ENCODE measurements at regions not wholly inside any gene's neighbourhood (a gene's known extent, or its start where the extent isn't known, plus 50 kb on each side); places are given as distances from the start of the nearest gene placed in this dataset.

DNA sequence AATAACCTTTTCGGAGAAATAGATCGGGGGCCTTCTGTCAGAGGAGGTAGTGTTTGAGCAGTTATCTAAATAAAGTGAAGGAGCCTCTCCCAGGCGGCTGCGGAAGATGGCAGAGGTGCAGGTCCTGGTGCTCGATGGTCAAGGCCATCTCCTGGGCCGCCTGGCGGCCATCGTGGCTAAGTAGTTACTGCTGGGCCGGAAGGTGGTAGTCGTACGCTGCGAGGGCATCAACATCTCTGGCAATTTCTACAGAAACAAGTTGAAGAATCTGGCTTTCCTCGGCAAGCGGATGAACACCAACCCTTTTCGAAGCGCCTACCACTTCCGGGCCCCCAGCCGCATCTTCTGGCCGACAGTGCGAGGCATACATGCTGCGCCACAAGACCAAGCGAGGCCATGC is 186.1 kb downstream of the KTN1 start:
- no peaks in the 10 kb centered on the region for H3K36me3 ChIP-seq (ENCODE audit: control insufficient read depth in 4 of 4, insufficient read depth in 3 of 4, low read depth in 1 of 4, low read length in 3 of 4)
- WGBS, result 95% methylated on average over 22 of the region's 22 CpGs
- H3K4me3 ChIP-seq (ENCODE audit: low read depth in 1 of 3, low read length in 3 of 3), result no peak overlapping the region
- no peak for DNase-seq (ENCODE audit: low spot score)
- H3K27ac ChIP-seq (ENCODE audit: low read depth in 1 of 2, low read length in 2 of 2), result no peak overlapping the region
- H3K27me3 ChIP-seq (ENCODE audit: control insufficient read depth in 4 of 4, insufficient read depth in 4 of 4, low read length in 3 of 4), result no peaks in the 10 kb centered on the region
- TF ChIP-seq, protein P1, sequence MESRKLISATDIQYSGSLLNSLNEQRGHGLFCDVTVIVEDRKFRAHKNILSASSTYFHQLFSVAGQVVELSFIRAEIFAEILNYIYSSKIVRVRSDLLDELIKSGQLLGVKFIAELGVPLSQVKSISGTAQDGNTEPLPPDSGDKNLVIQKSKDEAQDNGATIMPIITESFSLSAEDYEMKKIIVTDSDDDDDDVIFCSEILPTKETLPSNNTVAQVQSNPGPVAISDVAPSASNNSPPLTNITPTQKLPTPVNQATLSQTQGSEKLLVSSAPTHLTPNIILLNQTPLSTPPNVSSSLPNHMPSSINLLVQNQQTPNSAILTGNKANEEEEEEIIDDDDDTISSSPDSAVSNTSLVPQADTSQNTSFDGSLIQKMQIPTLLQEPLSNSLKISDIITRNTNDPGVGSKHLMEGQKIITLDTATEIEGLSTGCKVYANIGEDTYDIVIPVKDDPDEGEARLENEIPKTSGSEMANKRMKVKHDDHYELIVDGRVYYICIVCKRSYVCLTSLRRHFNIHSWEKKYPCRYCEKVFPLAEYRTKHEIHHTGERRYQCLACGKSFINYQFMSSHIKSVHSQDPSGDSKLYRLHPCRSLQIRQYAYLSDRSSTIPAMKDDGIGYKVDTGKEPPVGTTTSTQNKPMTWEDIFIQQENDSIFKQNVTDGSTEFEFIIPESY (IDR thresholded peaks at IDR 0.05), result no peak
- no peaks in the 10 kb centered on the region for H3K9me3 ChIP-seq (ENCODE audit: control insufficient read depth in 4 of 4, low read length in 3 of 4)
- H3K9ac ChIP-seq (ENCODE audit: low read depth in 1 of 2, low read length in 2 of 2), result no peak overlapping the region
- H3K4me1 ChIP-seq (ENCODE audit: control insufficient read depth in 4 of 4, insufficient read depth in 4 of 4, low read length in 3 of 4), result no peaks in the 10 kb centered on the region

GRCh38 chr14:55767286-55767685 is 187.3 kb downstream of the KTN1 start:
- Histone ChIP-seq H3K4me3 (ENCODE audit: low read depth in 1 of 3, low read length in 3 of 3) (no peak overlapping the region), H3K27ac (ENCODE audit: low read depth in 1 of 2, low read length in 2 of 2) (no peak overlapping the region), H3K4me1 (ENCODE audit: control insufficient read depth in 4 of 4, insufficient read depth in 4 of 4, low read length in 3 of 4) (no peaks in the 10 kb centered on the region), H3K9me3 (ENCODE audit: control insufficient read depth in 4 of 4, low read length in 3 of 4) (no peaks in the 10 kb centered on the region), H3K9ac (ENCODE audit: low read depth in 1 of 2, low read length in 2 of 2) (no peak overlapping the region), H3K36me3 (ENCODE audit: control insufficient read depth in 4 of 4, insufficient read depth in 3 of 4, low read depth in 1 of 4, low read length in 3 of 4) (no peaks in the 10 kb centered on the region), H3K27me3 (ENCODE audit: control insufficient read depth in 4 of 4, insufficient read depth in 4 of 4, low read length in 3 of 4) (no peaks in the 10 kb centered on the region)
- TF ChIP-seq HNF4A (conservative IDR thresholded peaks at IDR 0.05) (peak; percentile 16 to 21), RXRA (IDR thresholded peaks at IDR 0.05) (no peak)
- DNase-seq (ENCODE audit: low spot score), result no peak
- WGBS, result 64% methylated on average over 2 of the region's 2 CpGs

- H3K4me3 ChIP-seq (ENCODE audit: low read depth in 1 of 3, low read length in 3 of 3), result no peak overlapping the region
- no peak for DNase-seq (ENCODE audit: low spot score)
- WGBS, result 95% methylated on average over 3 of the region's 3 CpGs
- H3K9me3 ChIP-seq (ENCODE audit: control insufficient read depth in 4 of 4, low read length in 3 of 4), result no peaks in the 10 kb centered on the region
- no peaks in the 10 kb centered on the region for H3K36me3 ChIP-seq (ENCODE audit: control insufficient read depth in 4 of 4, insufficient read depth in 3 of 4, low read depth in 1 of 4, low read length in 3 of 4)
- H3K4me1 ChIP-seq (ENCODE audit: control insufficient read depth in 4 of 4, insufficient read depth in 4 of 4, low read length in 3 of 4), result no peaks in the 10 kb centered on the region
- no peak for TF ChIP-seq FOXA2 (IDR thresholded peaks at IDR 0.05)
- no peak for TF ChIP-seq HNF4A (conservative IDR thresholded peaks at IDR 0.05)
- TF ChIP-seq RAD21 (IDR thresholded peaks at IDR 0.05), result no peak
- no peak for TF ChIP-seq NR2F2 (IDR thresholded peaks at IDR 0.05)
- no peak for TF ChIP-seq REST (IDR thresholded peaks at IDR 0.05)
- TF ChIP-seq FOXA1 (IDR thresholded peaks at IDR 0.05), result no peak
- TF ChIP-seq, protein P2, sequence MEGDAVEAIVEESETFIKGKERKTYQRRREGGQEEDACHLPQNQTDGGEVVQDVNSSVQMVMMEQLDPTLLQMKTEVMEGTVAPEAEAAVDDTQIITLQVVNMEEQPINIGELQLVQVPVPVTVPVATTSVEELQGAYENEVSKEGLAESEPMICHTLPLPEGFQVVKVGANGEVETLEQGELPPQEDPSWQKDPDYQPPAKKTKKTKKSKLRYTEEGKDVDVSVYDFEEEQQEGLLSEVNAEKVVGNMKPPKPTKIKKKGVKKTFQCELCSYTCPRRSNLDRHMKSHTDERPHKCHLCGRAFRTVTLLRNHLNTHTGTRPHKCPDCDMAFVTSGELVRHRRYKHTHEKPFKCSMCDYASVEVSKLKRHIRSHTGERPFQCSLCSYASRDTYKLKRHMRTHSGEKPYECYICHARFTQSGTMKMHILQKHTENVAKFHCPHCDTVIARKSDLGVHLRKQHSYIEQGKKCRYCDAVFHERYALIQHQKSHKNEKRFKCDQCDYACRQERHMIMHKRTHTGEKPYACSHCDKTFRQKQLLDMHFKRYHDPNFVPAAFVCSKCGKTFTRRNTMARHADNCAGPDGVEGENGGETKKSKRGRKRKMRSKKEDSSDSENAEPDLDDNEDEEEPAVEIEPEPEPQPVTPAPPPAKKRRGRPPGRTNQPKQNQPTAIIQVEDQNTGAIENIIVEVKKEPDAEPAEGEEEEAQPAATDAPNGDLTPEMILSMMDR (IDR thresholded peaks at IDR 0.05; ENCODE audit: low read depth, low read length, missing input control), result no peak
- no peak for TF ChIP-seq SP1 (IDR thresholded peaks at IDR 0.05)
- TF ChIP-seq, protein P1 (IDR thresholded peaks at IDR 0.05), result no peak
- TF ChIP-seq TAF1 (conservative IDR thresholded peaks at IDR 0.05), result no peak
- no peak for TF ChIP-seq GABPA (IDR thresholded peaks at IDR 0.05 in 1 of 2, conservative IDR thresholded peaks at IDR 0.05 in 1 of 2)
- no peak for TF ChIP-seq EGR1 (IDR thresholded peaks at IDR 0.05; ENCODE audit: low read depth in 2 of 2)
- TF ChIP-seq RXRA (IDR thresholded peaks at IDR 0.05), result no peak
- H3K27ac ChIP-seq (ENCODE audit: low read depth in 1 of 2, low read length in 2 of 2), result no peak overlapping the region
- H3K9ac ChIP-seq (ENCODE audit: low read depth in 1 of 2, low read length in 2 of 2), result no peak overlapping the region
- H3K27me3 ChIP-seq (ENCODE audit: control insufficient read depth in 4 of 4, insufficient read depth in 4 of 4, low read length in 3 of 4), result no peaks in the 10 kb centered on the region
Measured at GRCh38 chr14:55769877-55770276, 189.9 kb downstream of the KTN1 start.

Measured in liver (tissue), 8 donors.